ENCODE measurements at regions not wholly inside any gene's neighbourhood (a gene's known extent, or its start where the extent isn't known, plus 50 kb on each side); places are given as distances from the start of the nearest gene placed in this dataset.
"Not testable (repeated sequence)": the region's sequence is repeated elsewhere in the genome, so short reads cannot be mapped to it uniquely, and the experiment has no call there.

GRCh38 chrX:9390121-9390520 lies 74.7 kb upstream of the TBL1X start:
- no peak for DNase-seq

GRCh38 chrX:9390693-9391368 lies 74.0 kb upstream of the TBL1X start:
- DNase-seq: no peak

DNA sequence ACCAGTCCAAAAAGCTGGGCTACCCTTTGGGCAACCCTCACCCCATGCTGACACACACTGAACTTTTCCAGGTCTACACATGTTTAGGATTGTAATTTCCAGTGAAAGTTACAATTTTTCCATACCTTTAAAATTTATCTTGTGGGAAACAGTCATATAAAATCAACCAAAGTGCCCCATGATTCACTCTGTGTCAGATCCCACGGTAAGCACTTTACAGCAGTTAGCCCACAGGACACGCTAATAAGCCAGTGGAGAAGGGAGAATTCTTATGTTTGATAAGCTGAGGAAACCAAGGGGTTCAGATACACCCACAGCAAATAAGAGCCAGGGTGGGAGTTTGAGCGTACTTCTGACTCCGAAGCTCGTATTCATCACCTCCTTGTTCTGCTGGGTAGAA lies 72.4 kb upstream of the TBL1X start:
- DNase-seq: no peak

GRCh38 chrX:9393571-9393970 lies 71.3 kb upstream of the TBL1X start:
- DNase-seq: no peak

DNA sequence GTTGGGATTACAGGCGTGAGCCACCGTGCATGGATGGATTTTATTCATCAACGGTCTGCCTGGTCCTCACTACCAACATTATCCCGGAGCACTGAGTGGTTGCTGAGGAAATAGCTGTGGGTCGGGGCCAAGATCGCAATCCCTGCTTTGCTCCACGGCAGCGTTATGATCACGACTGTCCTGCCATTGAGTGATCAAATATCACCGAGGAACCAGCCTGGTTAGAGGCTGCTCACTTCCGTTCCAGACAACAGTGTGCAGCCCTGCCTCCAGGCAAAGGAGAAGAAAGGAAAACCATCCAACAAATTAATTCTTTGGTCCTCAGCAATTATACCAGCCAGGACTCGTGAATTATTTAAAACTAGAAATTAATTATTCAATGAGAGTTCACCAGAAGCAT lies 70.6 kb upstream of the TBL1X start:
- no peak for DNase-seq

GRCh38 chrX:9396930-9397329 lies 67.9 kb upstream of the TBL1X start:
- DNase-seq: no peak

GRCh38 chrX:9401051-9401450 lies 63.8 kb upstream of the TBL1X start:
- DNase-seq: no peak

DNA sequence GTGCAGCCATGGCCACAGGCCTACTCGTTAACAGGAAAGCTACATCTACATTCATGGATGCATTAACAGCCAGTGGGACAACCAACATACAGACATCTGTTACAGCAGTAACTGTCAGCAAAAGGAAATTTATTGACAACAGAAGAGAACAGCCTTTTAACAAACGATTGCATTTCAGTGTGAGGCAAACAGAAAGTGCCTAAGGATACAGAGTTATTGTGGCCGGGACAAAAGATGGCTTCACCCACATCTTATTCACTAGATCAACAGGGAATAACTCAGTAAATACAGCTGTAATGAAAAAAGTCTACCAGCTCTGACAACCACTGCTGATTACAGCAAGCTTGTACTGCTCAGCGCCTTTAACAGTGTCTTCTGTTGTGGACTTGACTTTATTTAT lies 61.5 kb upstream of the TBL1X start:
- DNase-seq: no peak

- DNase-seq: not testable (repeated sequence)
These were observed 59.2 kb upstream of the TBL1X start for GRCh38 chrX:9405635-9406034.

DNA sequence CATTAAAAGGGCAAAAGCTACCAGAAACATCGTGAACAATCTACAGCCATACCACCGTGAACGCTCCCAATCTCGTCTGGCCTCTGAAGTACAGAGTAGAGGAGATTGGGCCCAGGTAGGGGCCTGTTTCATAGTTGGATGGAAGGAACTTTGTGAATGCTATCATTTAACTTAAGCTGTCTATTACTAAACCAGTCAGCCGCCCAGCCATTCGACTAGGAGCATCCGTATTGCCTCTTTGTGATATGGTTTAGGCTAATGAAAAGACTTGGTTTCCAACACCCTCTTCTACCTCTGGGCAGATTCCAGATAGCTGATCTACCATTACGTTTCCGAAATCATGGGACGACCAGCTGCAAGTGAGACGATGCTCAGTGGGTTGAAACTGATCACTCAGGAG lies 54.0 kb upstream of the TBL1X start:
- not testable (repeated sequence) for DNase-seq

DNA sequence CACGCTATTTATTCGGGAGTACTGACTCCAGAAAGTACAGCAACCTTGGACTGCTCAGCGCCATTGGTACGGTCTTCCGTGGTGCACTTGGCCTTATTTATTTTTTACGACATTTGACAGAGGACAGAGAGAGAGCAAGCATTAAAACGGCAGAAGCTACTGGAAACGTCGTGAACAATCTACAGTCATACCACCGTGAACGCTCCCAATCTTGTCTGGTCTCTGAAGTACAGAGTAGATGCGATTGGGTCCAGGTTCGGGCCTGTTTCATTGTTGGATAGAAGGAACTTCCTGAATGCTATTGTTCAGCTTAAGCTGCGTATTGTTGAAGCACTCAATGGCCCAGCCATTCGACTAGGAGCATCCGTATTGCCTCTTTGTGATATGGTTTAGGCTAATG lies 53.2 kb upstream of the TBL1X start:
- not testable (repeated sequence) for DNase-seq

DNA sequence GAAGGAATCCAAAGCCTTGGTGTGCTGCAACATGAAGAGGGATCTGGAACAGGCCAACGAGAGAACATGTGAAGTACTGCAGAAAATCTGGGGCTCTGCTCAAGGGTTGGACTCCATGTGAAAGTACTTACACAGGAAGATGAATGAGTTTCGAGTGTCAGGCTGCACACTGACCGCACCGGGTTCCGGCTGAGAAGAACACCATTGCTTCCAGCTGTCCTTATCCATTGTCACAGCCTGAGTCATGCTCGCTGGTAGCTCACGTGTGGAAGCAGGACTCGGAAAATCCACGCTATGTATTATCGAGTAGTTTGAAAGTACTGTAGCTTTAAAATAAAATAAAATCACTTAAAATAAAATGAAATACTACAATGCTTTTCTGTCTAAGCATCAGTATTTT lies 50.4 kb upstream of the TBL1X start:
- DNase-seq: no peak
